ENCODE measurements at regions not wholly inside any gene's neighbourhood (a gene's known extent, or its start where the extent isn't known, plus 50 kb on each side); places are given as distances from the start of the nearest gene placed in this dataset.
"Not testable (repeated sequence)": the region's sequence is repeated elsewhere in the genome, so short reads cannot be mapped to it uniquely, and the experiment has no call there.

DNA sequence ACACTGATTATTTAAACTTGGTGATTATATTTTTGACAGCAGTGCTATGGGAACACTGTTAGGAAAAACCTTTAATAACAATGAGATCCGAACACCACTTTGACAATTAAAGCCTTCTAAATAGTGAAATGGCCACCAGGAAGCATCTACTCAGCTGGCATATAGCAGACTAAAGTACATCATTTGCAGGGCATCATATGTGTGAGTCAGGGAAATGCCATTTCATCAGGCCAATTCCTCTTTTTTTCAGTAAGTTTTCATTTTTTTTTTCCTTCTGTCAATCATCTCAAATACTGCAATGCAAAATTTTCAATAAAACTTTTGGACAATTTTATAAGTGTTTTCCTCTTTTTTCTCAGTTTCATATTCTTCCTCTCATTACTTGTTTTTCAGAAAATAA lies 521.4 kb upstream of the SEMA3D start:
- no peak for DNase-seq

DNA sequence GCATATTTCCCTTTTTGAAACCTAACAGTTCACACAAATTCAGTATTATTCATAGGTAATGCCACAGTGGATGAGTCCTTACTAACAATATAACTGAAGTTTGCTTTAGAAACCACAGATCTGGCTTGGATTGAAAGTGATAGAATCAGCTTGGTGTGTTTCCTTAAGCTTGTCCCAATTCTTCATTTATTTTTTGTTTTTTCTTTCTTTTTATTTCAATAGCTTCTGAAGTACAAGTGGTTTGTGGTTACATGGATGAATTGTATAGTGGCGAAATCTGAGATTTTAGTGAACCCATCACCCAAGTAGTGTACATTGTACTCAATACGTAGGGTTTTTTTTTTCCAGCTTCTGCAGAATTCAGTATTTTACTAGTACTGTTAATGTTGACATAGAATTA lies 518.2 kb upstream of the SEMA3D start:
- DNase-seq = no peak

DNA sequence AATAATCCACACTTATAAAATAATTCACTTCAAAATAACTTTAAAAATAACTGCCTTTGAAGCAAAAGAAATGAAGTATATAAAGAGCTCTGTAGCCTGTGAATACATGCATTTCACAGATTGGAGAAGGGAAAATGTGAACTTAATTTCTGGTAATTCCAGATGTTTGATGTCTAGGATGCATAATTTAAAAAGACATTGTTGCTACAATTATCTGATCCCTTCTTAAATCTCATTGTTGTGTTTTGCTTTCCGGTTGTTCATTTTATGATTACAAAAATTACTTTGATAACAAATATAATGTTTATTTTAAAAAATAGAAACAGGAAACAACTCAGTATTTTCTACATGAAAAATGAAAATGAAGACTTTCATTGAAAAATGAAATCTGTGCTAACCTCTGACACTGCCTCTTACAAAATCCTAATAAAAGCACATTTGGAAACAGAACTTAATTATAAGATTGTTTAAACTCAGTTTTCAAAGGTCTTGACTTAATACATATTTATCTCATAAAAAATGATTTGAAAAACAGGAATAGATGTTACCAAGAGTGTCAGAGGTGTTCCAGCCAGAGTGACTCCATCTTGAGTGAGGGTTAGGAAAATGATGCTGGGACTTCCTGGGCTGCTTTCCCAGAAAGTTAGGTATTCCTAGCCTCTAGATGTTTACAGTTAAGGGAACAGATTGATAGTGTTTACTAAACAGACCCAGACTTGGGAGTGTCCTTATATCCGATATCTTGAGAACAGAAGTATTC lies 516.6 kb upstream of the SEMA3D start:
- no peak for DNase-seq

DNA sequence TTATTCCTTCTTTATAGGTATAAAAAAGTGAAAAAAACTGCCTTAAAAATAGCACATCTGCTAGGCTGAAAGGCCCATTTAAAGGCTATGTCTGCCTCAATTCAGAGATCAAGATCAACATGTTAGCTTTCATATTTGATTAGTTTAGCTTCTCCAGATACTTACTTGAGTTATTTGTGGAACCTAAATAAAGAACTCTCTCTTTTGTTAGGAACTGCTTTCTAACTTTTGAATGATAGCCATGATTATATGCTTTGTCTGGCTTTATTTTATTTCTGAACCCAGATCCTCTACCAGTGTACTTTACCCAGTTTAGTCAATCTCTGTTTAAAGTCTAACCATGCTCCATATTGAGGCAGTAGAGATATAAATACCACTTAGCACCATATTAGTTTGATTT lies 515.5 kb upstream of the SEMA3D start:
- no peak for DNase-seq

DNA sequence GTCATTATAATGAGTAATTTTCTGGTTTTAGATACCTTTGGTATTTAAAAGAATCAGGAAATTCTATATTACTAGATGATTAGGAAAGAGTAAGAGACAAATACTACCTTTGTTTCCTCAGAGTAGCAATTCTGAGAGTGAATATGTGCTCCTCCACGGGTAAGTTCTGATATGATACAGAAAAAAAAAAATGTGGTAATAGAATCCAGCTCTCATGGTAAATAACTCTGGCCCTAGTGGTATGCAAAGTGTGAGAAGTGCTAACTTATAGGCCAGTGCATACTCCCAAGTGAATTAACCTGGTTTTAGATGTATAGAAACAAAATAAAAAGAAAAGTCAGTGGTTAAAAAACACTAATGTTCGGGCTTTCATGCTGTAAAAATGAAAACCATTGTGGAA lies 512.6 kb upstream of the SEMA3D start:
- DNase-seq = no peak

DNA sequence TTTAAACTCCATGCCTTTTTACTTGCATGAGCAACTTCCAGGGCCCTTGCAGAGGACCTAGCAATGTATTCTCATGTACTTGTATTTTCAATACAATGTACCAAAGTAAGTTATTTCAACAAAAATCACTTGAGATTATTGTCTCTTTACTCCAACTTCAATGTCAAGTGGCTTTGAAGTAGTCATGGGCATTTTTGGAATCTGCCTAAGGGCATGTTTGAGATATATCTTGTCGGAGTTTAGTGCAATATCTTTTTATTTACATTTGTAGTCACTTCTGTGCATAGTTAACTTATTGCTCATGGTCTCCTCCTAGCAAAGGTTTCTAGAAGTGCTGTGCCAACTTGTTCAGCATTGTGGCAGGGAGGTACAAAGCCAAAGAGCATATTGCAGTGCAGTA lies 508.7 kb upstream of the SEMA3D start:
- no peak for DNase-seq

DNA sequence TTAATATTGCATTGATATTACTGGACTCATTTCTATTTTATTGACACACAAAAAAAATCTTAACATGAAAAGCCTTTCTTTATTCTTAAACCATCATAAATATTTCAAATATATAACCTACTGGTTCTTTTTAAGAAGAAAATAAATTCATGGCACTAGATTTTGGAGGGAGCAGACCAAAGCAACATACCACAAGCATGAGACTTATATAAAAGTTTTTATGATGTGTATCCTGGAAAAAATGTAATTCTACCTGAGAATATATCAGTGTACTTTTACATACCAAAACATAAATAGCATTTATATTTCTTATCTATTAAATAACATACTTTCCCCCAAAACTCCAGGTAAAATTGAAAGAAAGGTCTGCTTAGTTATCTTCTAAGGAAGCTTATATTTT lies 508.2 kb upstream of the SEMA3D start:
- DNase-seq = no peak

DNA sequence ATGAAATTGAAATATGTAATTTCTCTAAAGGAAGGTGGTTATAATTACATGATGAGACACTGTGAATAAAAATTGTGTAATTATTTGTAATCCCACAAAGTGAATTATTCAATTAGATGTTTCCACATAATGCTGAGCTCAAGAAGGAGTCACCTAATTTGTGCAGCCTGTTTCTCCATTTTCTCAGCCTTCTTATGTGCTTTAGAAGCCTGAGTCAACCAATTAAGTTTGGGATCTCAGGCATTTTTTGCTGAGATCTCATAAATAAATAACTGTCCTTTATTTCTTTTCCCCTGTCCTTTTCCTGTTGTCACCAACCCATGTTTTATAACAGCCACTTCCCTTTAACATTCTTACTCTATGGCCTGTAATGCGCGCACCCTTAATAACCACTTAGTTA lies 506.5 kb upstream of the SEMA3D start:
- DNase-seq = no peak

DNA sequence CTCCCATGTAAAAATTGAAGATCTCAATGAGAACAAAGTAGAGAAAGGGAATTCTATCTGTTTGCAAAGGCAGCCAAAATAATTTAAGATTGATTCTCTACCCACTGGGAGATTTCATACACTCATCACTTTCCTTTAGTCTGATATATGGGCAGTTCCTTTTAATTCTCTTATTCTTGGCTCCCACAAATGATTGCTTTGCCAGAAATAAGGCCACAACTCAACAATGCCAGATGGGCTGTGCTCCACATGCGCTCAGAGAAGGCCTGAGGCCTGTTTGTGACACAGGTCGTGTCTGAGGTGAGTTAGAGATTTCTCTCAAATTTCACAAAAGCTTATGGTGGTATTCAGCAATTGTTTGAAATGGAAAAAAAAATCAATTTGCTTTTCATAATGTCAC lies 501.9 kb upstream of the SEMA3D start:
- DNase-seq = no peak

DNA sequence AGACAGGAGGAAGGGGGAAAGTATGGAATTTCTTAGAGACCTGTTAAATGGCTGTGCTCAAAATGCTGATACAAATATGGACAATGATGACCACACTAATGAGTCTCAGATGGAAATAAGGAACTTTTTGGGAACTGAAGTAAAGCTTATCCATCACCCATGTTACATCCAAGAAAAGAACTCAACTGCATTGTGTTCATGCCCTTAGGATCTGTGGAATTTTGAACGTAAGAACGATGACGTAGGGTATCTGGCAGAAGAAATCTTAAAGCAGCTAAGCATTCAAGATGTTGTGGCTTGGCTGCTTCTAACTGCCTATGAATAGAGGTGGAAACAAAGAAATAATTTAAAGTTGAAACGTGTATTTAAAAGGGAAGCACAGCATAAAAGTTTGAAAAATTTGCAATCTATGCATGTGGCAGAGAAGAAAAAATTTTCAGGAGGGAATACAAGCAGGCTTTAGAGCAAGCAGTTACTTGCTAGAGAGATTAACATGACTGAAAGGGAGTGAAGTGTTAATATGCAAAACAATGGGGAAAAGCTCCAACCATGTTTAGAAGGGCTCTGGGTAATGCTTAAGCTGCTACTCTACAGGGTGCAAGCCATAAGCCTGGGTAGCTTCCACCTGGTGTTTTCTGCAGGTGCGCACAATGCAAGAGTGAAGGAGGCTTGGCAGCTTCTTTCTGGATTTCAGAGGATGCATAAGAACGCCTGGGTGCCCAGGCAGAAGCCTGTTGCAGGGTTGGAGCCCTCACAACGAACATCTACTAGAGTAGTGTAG lies 499.7 kb upstream of the SEMA3D start:
- no peak for DNase-seq

DNA sequence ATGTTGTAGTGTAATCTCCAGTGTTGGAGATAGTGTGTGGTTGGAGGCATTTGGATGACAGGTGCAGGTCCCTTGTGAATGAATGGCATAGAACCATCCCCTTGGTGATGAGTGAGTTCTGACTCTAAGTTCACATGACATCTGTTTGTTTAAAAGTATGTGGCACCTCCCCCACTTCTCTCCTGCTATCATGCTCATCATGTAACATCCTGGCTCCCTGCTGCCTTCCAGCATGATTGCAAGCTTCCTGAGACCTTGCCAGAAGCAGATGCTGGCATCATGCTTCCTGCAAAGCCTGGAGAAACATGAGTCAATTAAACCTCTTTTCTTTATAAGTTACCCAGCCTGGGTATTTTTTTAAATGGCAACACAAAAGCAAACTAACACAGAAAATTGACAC lies 499.0 kb upstream of the SEMA3D start:
- no peak for DNase-seq

DNA sequence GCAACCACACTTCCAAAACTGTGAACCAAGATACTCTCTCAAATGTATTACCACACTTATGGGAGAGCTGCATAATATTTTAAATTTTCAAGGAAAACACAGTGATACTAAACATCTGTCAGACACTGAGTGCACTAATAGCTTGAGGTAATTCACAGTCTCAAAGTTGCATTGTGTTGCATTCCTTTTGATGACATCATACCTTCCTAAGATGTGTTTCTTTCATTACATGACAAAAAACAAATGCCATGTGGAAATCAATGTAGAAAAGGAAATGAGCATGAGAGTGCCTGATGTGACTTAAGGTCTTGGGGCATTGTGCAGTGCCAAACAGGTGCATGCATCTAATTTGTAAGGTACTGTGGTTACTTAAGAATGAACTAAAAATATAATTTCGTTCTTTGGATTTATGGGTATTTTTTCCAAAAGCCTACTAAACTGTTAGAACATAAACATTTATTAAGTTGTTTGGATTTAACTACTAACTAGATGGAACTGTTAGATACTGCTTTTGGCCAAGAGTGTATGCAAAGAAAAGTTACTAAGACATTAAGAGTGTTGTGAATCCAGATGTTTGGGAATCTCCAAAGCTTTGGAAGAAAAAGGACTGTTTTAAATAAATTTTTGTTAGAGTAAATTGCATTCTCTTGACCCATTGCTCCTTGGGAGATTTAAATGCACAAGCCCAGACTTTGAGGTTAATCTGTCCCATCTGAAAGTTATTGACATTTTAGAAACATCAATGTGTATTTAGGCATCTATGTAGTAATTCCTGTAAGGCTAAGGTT lies 496.2 kb upstream of the SEMA3D start:
- no peak for DNase-seq

DNA sequence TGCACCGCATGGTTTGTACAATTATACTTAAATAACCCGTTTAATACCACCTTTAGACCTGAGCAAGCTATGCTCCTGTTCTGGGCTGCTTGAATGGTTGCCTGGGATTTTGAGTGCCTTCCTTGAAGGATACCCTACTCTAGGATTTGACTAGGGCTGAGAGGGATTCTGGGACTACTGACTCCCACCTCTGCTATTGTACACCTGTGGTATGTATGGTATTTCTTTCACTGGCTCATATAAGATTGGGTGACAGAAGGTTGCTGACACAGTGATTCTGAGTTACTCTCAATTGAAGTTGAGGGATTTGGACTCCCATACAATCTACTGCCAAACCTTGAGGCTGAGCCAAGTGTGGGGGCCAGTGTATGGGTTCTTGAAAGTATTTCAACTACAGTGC lies 494.4 kb upstream of the SEMA3D start:
- DNase-seq = no peak

DNA sequence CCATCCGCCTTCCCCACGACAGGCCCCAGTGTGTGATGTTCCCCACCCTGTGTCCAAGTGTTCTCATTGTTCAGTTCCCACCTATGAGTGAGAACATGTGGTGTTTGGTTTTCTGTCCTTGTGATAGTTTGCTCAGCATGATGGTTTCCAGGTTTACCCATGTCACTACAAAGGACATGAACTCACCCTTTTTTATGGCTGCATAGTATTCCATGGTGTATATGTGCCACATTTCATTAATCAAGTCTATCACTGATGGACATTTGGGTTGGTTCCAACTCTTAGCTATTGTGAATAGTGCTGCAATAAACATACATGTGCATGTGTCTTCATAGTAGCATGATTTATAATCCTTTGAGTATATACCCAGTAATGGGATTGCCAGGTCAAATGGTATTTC lies 488.2 kb upstream of the SEMA3D start:
- DNase-seq = not testable (repeated sequence)

DNA sequence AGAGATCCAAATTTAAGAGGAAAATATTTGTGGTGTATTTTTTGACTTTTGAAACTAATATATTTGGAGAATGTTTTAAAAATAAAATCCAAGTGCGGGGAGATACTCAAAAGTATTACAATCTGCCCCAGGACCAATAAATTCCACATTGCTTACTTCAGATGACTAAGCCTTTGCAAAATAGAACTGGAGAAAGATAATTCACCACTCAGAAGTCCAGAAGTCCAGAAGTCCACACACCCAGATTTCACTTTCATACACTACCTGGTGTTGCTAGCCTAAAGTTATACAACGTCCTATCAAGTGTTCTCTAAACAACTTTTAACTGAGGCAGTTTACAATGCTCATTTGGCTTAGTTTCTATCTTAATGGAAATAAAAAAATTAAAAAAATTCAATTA lies 487.0 kb upstream of the SEMA3D start:
- no peak for DNase-seq

DNA sequence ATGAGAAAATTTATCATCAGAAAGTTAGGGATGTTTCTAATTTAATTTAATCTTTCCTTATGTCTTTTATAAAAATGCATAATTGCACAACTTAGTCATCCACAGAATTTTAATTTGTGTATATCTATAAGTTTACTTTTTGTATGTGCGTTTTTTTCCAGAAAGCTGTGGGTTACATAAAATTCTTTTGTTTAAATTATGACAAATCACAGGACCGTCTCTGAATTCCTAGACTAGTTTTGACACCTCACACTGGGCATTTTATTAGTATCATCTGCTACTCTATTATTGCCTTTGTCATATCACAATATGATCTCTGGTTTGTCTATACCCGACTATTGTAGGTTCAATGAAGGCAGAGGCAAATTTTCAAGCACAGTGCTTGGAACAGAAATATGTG lies 482.4 kb upstream of the SEMA3D start:
- no peak for DNase-seq

DNA sequence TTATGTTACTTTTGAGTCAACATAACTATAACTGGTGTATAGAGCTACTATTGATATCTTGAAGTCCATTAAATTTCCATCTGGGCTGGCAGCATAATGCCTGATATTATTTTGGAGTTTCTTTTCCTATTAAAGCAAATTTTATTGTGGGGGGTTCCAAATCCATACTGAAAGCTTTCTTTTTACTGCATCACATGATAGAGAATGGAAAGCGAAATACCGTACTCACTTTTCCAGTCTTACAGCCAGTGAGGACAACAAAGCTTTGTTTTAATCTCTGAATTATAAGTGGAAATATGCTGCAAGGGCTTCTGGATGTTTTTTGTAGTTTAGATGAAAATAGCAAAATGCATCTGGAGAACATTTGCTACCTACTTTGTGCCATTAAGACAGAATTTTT lies 477.5 kb upstream of the SEMA3D start:
- DNase-seq = no peak

DNA sequence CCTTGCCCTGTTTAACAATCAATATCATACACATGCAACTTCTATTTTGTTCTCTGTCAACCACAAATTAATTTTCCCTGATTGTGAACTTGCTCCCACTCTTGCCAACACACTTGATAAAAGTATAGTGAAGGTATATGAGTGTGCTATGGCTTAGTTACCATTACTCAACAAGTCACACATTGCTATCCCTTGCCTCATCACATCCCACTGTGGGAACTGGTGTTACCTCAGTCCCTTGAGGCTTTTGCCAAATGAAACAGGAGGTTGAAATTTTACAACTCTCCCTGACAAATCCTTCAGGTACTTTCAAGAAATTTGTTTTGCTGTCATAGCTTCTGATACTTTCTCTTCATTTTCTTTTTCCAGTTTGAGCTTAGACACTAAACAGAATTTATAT lies 472.5 kb upstream of the SEMA3D start:
- DNase-seq = no peak

DNA sequence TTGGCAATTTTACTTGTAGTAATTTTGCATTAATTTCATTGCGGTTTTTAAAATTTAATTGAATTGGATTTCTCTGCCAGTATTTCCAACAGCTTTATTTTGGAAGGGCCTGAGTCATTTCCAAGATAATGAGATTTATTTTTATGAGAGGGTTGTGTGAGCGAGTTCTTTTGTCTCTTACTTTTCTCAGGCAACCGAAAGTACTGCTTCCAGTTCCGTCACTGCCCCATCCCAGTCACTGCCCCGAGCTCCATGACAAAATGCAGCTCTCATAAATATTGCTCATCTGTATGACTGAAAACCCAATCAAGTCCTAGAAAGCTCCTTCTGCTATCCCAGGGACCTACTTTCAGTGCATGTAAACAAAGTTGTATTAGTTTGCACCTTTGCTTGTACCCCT lies 468.4 kb upstream of the SEMA3D start:
- no peak for DNase-seq

DNA sequence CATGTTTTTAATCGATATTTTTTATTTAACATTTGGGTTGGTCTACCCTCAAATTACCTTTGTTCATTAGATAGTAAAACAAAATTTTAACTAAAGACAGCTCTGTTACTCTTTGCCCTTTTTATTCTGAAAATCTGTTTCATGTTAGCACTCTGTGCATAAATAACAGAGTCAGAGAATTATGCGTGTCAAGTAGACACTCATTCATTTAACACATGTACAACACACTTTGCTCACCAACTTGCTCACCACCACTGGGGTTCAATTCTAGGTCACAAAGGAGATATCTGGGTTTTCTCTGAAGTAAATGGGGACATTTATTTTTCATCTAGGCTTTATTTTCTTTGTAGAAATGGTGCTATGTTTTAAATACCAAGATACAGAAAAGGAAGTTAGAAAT lies 457.4 kb upstream of the SEMA3D start:
- DNase-seq = no peak

DNA sequence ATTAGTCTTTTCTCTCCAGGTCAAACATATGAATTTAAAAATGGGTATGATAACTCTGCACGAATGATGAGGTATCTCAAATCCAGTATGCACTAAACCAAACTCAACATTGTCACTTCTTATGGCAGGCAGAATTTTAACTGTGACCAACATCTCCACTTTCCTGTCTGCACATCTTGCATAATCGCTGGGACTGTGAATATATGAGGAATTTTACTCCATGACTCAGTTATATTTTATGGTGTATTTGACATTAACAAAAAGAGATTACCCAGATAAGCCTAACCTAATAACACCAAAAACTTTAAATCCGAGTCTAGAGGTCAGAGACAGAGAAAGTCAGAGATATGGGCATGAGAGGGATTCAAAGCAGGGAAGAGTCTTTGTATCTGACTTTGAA lies 454.5 kb upstream of the SEMA3D start:
- DNase-seq = no peak

DNA sequence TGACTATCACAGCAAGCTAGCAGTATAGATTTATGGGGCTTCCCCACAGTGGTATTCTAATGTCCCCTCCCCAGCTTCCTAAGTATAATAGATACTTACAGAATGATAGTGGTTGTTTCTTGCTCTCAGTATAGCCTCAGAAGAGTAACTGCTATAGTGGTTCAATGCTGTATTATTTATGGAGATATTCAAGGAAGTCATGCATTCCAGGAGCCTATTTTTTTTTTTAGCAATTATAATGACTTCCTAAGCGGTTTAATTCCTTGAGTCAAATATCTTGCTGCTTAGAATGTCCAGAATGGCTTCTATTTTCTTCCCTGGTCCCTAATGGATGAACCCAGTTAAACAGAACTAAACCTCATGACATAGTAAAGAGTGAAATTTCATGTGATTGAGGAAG lies 451.5 kb upstream of the SEMA3D start:
- no peak for DNase-seq

DNA sequence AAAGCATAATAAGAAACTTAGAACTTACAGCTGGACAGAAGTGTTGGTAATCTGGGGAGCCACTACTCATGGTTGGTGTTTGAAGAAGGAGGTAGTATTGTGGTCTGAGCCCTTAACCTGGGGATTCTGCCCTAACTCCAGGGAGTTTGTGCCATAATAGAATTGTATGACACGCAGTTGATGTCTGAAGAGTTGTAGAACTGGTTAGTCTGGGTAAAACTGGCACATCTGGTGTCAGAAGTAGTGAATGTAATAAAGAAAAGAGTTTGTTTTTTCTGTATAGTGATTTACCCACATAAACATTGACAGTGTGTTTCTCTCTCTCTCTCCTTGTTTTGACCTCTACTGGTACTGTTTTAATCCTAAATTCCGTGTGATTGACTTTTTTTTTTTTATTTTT lies 448.1 kb upstream of the SEMA3D start:
- DNase-seq = no peak
